Breast epithelium (tissue), 3 donors: ENCODE measurements at regions not wholly inside any gene's neighbourhood (a gene's known extent, or its start where the extent isn't known, plus 50 kb on each side); places are given as distances from the start of the nearest gene placed in this dataset.

ENCODE experiments used
- POLR2A ChIP-seq: fragments of 450-650 bp; IDR thresholded peaks from one replicate; pipeline ENCODE4 v1.6.1; 2016; ENCODE audit warnings: antibody characterized with exemption, mild to moderate bottlenecking, moderate library complexity
- POLR2AphosphoS5 ChIP-seq, 3 donors: sonication (generic); formaldehyde crosslinking; IDR thresholded peaks; one replicate each; pipeline ENCODE4 v1.6.1; 2017; ENCODE audit warnings: antibody characterized with exemption in 3 of 3
- TF ChIP-seq, protein P1 (sequence below), 3 donors: fragments of 450-650 bp; IDR thresholded peaks; one replicate each; pipeline ENCODE4 v1.5.1; 2016 to 2017; ENCODE audit warnings: antibody characterized with exemption in 3 of 3, mild to moderate bottlenecking in 3 of 3, moderate library complexity in 3 of 3

- TF ChIP-seq, protein P1, sequence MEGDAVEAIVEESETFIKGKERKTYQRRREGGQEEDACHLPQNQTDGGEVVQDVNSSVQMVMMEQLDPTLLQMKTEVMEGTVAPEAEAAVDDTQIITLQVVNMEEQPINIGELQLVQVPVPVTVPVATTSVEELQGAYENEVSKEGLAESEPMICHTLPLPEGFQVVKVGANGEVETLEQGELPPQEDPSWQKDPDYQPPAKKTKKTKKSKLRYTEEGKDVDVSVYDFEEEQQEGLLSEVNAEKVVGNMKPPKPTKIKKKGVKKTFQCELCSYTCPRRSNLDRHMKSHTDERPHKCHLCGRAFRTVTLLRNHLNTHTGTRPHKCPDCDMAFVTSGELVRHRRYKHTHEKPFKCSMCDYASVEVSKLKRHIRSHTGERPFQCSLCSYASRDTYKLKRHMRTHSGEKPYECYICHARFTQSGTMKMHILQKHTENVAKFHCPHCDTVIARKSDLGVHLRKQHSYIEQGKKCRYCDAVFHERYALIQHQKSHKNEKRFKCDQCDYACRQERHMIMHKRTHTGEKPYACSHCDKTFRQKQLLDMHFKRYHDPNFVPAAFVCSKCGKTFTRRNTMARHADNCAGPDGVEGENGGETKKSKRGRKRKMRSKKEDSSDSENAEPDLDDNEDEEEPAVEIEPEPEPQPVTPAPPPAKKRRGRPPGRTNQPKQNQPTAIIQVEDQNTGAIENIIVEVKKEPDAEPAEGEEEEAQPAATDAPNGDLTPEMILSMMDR (IDR thresholded peaks at IDR 0.05): no peak
- no peak for TF ChIP-seq POLR2A
- TF ChIP-seq POLR2AphosphoS5 (IDR thresholded peaks at IDR 0.05): no peak
Measured at GRCh38 chr10:109529258-109529657, 394.1 kb downstream of the XPNPEP1 start.
